WTC11 (cell line): ENCODE measurements at regions not wholly inside any gene's neighbourhood (a gene's known extent, or its start where the extent isn't known, plus 50 kb on each side); places are given as distances from the start of the nearest gene placed in this dataset.

ENCODE experiments used
- ATAC-seq: fragments of 200-7000 bp; cut with Tn5 transposase; 2 replicates; pipeline ENCODE4 v1.10.0; 2021; ENCODE audit warnings: mild to moderate bottlenecking, moderate library complexity
- CTCF ChIA-PET: fragments of 300-600 bp; sonication (Branson Sonifier 250); formaldehyde crosslinking; loops from one replicate; lab custom pipeline; 2021; ENCODE audit warnings: antibody characterized with exemption; lab: Charles Lee
- POLR2A ChIA-PET: fragments of 350-600 bp; sonication (Branson Sonifier 250); formaldehyde crosslinking; loops from one replicate; lab custom pipeline; 2021; ENCODE audit warnings: antibody characterized with exemption; lab: Charles Lee
- DNase-seq: peaks from one replicate; pipeline ENCODE4 v3.0.0; 2021; ENCODE audit warnings: low spot score
- H3K27ac Mint-ChIP-seq: 2 replicates; pipeline ENCODE4 v1.8.0; 2021; ENCODE audit warnings: mixed read lengths
- H3K27me3 Mint-ChIP-seq: 2 replicates; pipeline ENCODE4 v1.8.0; 2021; ENCODE audit warnings: low read depth, mild to moderate bottlenecking, moderate library complexity, mixed read lengths
- H3K36me3 Mint-ChIP-seq: 2 replicates; pipeline ENCODE4 v1.8.0; 2021; ENCODE audit warnings: mixed read lengths
- H3K4me1 Mint-ChIP-seq: 2 replicates; pipeline ENCODE4 v1.8.0; 2022; ENCODE audit warnings: mixed read lengths
- H3K4me3 Mint-ChIP-seq: 2 replicates; pipeline ENCODE4 v1.8.0; 2021; ENCODE audit warnings: mild to moderate bottlenecking, moderate library complexity, mixed read lengths
- H3K9me3 Mint-ChIP-seq: 2 replicates; pipeline ENCODE4 v1.8.0; 2021; ENCODE audit warnings: mixed read lengths
- ATF1 ChIP-seq: sonication (generic); formaldehyde crosslinking; IDR thresholded peaks from 2 replicates; pipeline ENCODE4 v1.8.1; 2023; ENCODE audit warnings: mild to moderate bottlenecking, moderate library complexity, missing genetic modification reagents
- GABPB1 ChIP-seq: sonication (generic); formaldehyde crosslinking; IDR thresholded peaks from 2 replicates; pipeline ENCODE4 v1.8.1; 2023; ENCODE audit warnings: mild to moderate bottlenecking, missing genetic modification reagents
- NFE2L1 ChIP-seq: sonication (generic); formaldehyde crosslinking; IDR thresholded peaks from 2 replicates; pipeline ENCODE4 v1.8.1; 2023; ENCODE audit warnings: missing genetic modification reagents
- NR2C2 ChIP-seq: sonication (generic); formaldehyde crosslinking; IDR thresholded peaks from 2 replicates; pipeline ENCODE4 v1.8.0; 2022; ENCODE audit warnings: mild to moderate bottlenecking, missing genetic modification reagents
- OVOL2 ChIP-seq: fragments of 250-450 bp; sonication (Bioruptor Pico); IDR thresholded peaks from 2 replicates; pipeline ENCODE4 v1.9.0; 2021; ENCODE audit warnings: mild to moderate bottlenecking, borderline replicate concordance
- PREB ChIP-seq: sonication (generic); formaldehyde crosslinking; IDR thresholded peaks from 2 replicates; pipeline ENCODE4 v1.8.1; 2022; ENCODE audit warnings: mild to moderate bottlenecking, missing genetic modification reagents, moderate library complexity, borderline replicate concordance
- RELA ChIP-seq: sonication (generic); formaldehyde crosslinking; IDR thresholded peaks from 2 replicates; pipeline ENCODE4 v1.8.1; 2022; ENCODE audit warnings: missing genetic modification reagents, mild to moderate bottlenecking, borderline replicate concordance
- SMAD3 ChIP-seq: sonication (generic); formaldehyde crosslinking; IDR thresholded peaks from 2 replicates; pipeline ENCODE4 v1.8.0; 2022; ENCODE audit warnings: missing genetic modification reagents, mild to moderate bottlenecking, borderline replicate concordance
- SP1 ChIP-seq: sonication (generic); formaldehyde crosslinking; conservative IDR thresholded peaks from 2 replicates; pipeline ENCODE4 v1.8.1; 2022; ENCODE audit warnings: missing genetic modification reagents
- TCF7 ChIP-seq: sonication (generic); formaldehyde crosslinking; IDR thresholded peaks from 2 replicates; pipeline ENCODE4 v1.8.0; 2022; ENCODE audit warnings: mild to moderate bottlenecking, low read depth, missing genetic modification reagents, moderate library complexity
- TEAD1 ChIP-seq: sonication (generic); formaldehyde crosslinking; IDR thresholded peaks from 2 replicates; pipeline ENCODE4 v1.8.0; 2022; ENCODE audit warnings: mild to moderate bottlenecking, missing genetic modification reagents
- TP53 ChIP-seq: sonication (generic); formaldehyde crosslinking; IDR thresholded peaks from 2 replicates; pipeline ENCODE4 v1.8.1; 2023; ENCODE audit warnings: mild to moderate bottlenecking, missing genetic modification reagents
- ZBTB21 ChIP-seq: sonication (generic); formaldehyde crosslinking; IDR thresholded peaks from 2 replicates; pipeline ENCODE4 v1.8.1; 2023; ENCODE audit warnings: mild to moderate bottlenecking, missing genetic modification reagents, borderline replicate concordance
- ZNF138 ChIP-seq: sonication (generic); formaldehyde crosslinking; conservative IDR thresholded peaks from 2 replicates; pipeline ENCODE4 v1.8.1; 2022; ENCODE audit warnings: mild to moderate bottlenecking, moderate library complexity, missing genetic modification reagents
- ZNF219 ChIP-seq: sonication (generic); formaldehyde crosslinking; IDR thresholded peaks from 2 replicates; pipeline ENCODE4 v1.8.0; 2023; ENCODE audit warnings: missing genetic modification reagents, mild to moderate bottlenecking, borderline replicate concordance
- ZNF232 ChIP-seq: sonication (generic); formaldehyde crosslinking; IDR thresholded peaks from 2 replicates; pipeline ENCODE4 v1.8.0; 2022; ENCODE audit warnings: mild to moderate bottlenecking, missing genetic modification reagents
- ZNF263 ChIP-seq: sonication (generic); formaldehyde crosslinking; IDR thresholded peaks from 2 replicates; pipeline ENCODE4 v1.8.1; 2022; ENCODE audit warnings: low read depth, mild to moderate bottlenecking, moderate library complexity, missing genetic modification reagents
- ZNF425 ChIP-seq: fragments of 250-450 bp; sonication (Bioruptor Pico); conservative IDR thresholded peaks from 2 replicates; pipeline ENCODE4 v1.9.0; 2021; ENCODE audit warnings: mild to moderate bottlenecking
- ZNF671 ChIP-seq: fragments of 250-450 bp; sonication (Bioruptor Pico); IDR thresholded peaks from 2 replicates; pipeline ENCODE4 v1.8.0; 2021; ENCODE audit warnings: mild to moderate bottlenecking
- ZSCAN18 ChIP-seq: fragments of 250-450 bp; sonication (Bioruptor Pico); IDR thresholded peaks from 2 replicates; pipeline ENCODE4 v2.1.2; 2022; ENCODE audit warnings: mild to moderate bottlenecking, moderate library complexity
- TF ChIP-seq, protein P1 (sequence below): fragments of 200-600 bp; IDR thresholded peaks from 2 replicates; pipeline ENCODE4 v1.8.0; 2022; ENCODE audit warnings: antibody characterized with exemption
- TF ChIP-seq, protein P2 (sequence below): sonication (generic); formaldehyde crosslinking; IDR thresholded peaks from 2 replicates; pipeline ENCODE4 v1.8.1; 2023; ENCODE audit warnings: mild to moderate bottlenecking, missing genetic modification reagents, moderate library complexity
- TF ChIP-seq, protein P3 (sequence below): sonication (generic); formaldehyde crosslinking; IDR thresholded peaks from 2 replicates; pipeline ENCODE4 v1.8.1; 2023; ENCODE audit warnings: mild to moderate bottlenecking, missing genetic modification reagents, borderline replicate concordance
- TF ChIP-seq, protein P4 (sequence below): sonication (generic); formaldehyde crosslinking; IDR thresholded peaks from 2 replicates; pipeline ENCODE4 v1.8.0; 2023; ENCODE audit warnings: mild to moderate bottlenecking, missing genetic modification reagents

- TF ChIP-seq, protein P1, sequence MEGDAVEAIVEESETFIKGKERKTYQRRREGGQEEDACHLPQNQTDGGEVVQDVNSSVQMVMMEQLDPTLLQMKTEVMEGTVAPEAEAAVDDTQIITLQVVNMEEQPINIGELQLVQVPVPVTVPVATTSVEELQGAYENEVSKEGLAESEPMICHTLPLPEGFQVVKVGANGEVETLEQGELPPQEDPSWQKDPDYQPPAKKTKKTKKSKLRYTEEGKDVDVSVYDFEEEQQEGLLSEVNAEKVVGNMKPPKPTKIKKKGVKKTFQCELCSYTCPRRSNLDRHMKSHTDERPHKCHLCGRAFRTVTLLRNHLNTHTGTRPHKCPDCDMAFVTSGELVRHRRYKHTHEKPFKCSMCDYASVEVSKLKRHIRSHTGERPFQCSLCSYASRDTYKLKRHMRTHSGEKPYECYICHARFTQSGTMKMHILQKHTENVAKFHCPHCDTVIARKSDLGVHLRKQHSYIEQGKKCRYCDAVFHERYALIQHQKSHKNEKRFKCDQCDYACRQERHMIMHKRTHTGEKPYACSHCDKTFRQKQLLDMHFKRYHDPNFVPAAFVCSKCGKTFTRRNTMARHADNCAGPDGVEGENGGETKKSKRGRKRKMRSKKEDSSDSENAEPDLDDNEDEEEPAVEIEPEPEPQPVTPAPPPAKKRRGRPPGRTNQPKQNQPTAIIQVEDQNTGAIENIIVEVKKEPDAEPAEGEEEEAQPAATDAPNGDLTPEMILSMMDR: no peak
- TF ChIP-seq NR2C2 (CRISPR knock-in tag) (no peak), ZNF138 (CRISPR knock-in tag) (no peak), PREB (CRISPR knock-in tag) (no peak), SP1 (CRISPR knock-in tag) (no peak), TCF7 (CRISPR knock-in tag) (no peak), ZNF219 (CRISPR knock-in tag) (no peak), GABPB1 (CRISPR knock-in tag) (no peak), ATF1 (CRISPR knock-in tag) (no peak)
- TF ChIP-seq, protein P2, sequence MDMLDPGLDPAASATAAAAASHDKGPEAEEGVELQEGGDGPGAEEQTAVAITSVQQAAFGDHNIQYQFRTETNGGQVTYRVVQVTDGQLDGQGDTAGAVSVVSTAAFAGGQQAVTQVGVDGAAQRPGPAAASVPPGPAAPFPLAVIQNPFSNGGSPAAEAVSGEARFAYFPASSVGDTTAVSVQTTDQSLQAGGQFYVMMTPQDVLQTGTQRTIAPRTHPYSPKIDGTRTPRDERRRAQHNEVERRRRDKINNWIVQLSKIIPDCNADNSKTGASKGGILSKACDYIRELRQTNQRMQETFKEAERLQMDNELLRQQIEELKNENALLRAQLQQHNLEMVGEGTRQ (CRISPR knock-in tag): no peak
Observed at GRCh38 chr10:128976856-128977255, 490.2 kb upstream of the MGMT start (continued).

DNA sequence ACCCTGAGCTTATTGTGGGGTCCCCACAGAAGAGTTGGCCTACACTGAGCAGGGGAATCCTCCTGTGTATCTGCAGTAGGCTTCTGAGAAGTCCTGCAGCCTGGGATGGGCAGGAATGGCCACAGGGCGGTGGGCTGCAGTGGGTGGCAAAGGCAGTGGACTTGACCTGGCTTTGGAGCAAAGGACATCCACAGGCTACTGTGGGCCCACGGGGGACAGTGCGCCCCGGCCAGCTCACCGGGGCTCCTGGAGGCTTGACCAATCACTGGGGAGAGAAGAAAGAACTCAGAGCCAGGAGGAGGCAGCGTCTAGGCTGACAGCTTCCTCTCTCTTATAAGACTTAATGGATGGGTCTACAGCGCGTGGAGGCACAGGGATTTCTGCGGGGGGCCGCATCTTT, 488.8 kb upstream of the MGMT start:
- H3K9me3 Mint-ChIP-seq: no peaks in the 10 kb centered on the region
- TF ChIP-seq ZNF425: no peak
- TF ChIP-seq TP53 (CRISPR knock-in tag): no peak
- no peak for TF ChIP-seq OVOL2 (CRISPR knock-in tag)
- no peak for TF ChIP-seq ZBTB21 (CRISPR knock-in tag)
- no peak for TF ChIP-seq SMAD3 (CRISPR knock-in tag)
- no peak for TF ChIP-seq ZNF263 (CRISPR knock-in tag)
- no peak for TF ChIP-seq ZNF138 (CRISPR knock-in tag)
- TF ChIP-seq ZNF232 (CRISPR knock-in tag): no peak
- TF ChIP-seq TEAD1 (CRISPR knock-in tag): no peak
- no peak for TF ChIP-seq RELA (CRISPR knock-in tag)
- TF ChIP-seq, protein P3, sequence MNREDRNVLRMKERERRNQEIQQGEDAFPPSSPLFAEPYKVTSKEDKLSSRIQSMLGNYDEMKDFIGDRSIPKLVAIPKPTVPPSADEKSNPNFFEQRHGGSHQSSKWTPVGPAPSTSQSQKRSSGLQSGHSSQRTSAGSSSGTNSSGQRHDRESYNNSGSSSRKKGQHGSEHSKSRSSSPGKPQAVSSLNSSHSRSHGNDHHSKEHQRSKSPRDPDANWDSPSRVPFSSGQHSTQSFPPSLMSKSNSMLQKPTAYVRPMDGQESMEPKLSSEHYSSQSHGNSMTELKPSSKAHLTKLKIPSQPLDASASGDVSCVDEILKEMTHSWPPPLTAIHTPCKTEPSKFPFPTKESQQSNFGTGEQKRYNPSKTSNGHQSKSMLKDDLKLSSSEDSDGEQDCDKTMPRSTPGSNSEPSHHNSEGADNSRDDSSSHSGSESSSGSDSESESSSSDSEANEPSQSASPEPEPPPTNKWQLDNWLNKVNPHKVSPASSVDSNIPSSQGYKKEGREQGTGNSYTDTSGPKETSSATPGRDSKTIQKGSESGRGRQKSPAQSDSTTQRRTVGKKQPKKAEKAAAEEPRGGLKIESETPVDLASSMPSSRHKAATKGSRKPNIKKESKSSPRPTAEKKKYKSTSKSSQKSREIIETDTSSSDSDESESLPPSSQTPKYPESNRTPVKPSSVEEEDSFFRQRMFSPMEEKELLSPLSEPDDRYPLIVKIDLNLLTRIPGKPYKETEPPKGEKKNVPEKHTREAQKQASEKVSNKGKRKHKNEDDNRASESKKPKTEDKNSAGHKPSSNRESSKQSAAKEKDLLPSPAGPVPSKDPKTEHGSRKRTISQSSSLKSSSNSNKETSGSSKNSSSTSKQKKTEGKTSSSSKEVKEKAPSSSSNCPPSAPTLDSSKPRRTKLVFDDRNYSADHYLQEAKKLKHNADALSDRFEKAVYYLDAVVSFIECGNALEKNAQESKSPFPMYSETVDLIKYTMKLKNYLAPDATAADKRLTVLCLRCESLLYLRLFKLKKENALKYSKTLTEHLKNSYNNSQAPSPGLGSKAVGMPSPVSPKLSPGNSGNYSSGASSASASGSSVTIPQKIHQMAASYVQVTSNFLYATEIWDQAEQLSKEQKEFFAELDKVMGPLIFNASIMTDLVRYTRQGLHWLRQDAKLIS (CRISPR knock-in tag): no peak
- TF ChIP-seq ZSCAN18: no peak
- TF ChIP-seq NFE2L1 (CRISPR knock-in tag): no peak
- no peak for TF ChIP-seq ZNF671 (CRISPR knock-in tag)
- TF ChIP-seq, protein P4, sequence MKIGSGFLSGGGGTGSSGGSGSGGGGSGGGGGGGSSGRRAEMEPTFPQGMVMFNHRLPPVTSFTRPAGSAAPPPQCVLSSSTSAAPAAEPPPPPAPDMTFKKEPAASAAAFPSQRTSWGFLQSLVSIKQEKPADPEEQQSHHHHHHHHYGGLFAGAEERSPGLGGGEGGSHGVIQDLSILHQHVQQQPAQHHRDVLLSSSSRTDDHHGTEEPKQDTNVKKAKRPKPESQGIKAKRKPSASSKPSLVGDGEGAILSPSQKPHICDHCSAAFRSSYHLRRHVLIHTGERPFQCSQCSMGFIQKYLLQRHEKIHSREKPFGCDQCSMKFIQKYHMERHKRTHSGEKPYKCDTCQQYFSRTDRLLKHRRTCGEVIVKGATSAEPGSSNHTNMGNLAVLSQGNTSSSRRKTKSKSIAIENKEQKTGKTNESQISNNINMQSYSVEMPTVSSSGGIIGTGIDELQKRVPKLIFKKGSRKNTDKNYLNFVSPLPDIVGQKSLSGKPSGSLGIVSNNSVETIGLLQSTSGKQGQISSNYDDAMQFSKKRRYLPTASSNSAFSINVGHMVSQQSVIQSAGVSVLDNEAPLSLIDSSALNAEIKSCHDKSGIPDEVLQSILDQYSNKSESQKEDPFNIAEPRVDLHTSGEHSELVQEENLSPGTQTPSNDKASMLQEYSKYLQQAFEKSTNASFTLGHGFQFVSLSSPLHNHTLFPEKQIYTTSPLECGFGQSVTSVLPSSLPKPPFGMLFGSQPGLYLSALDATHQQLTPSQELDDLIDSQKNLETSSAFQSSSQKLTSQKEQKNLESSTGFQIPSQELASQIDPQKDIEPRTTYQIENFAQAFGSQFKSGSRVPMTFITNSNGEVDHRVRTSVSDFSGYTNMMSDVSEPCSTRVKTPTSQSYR (CRISPR knock-in tag): no peak

More for the DNA sequence above, 488.8 kb upstream of the MGMT start:
- ATAC-seq (no peak), DNase-seq (no peak)
- Mint-ChIP-seq H3K4me3 (no peak overlapping the region), H3K4me1 (peaks cover 10% of the 10 kb centered on the region; the same call in 1 of the 2 replicates), H3K36me3 (no peaks in the 10 kb centered on the region), H3K27me3 (no peaks in the 10 kb centered on the region), H3K27ac (no peak overlapping the region)
- ChIA-PET POLR2A (no interaction called here), CTCF (no interaction called here)
